DND-41 (cell line): ENCODE measurements at regions not wholly inside any gene's neighbourhood (a gene's known extent, or its start where the extent isn't known, plus 50 kb on each side); places are given as distances from the start of the nearest gene placed in this dataset.
"Not testable (repeated sequence)": the region's sequence is repeated elsewhere in the genome, so short reads cannot be mapped to it uniquely, and the experiment has no call there.

ENCODE experiments used
- ATAC-seq: fragments of 200-7000 bp; cut with Tn5 transposase; 3 replicates; pipeline ENCODE4 v1.9.1; 2021; ENCODE audit warnings: low read depth; ENCODE audit not compliant: insufficient read depth
- DNase-seq: peaks from one replicate; pipeline ENCODE4 v3.0.0-alpha.2; 2020
- H2AFZ ChIP-seq: 2 replicates; pipeline ENCODE4 v1.6.0; 2012; ENCODE audit warnings: low read depth, low read length
- H3K27ac ChIP-seq: 2 replicates; pipeline ENCODE4 v1.5.1; 2012; ENCODE audit warnings: low read length, inconsistent platforms
- H3K27me3 ChIP-seq: fragments of 200-600 bp; sonication (generic); 2 replicates; pipeline ENCODE4 v1.6.0; 2012; ENCODE audit warnings: low read length, mild to moderate bottlenecking, inconsistent platforms; ENCODE audit not compliant: insufficient read depth, poor library complexity
- H3K36me3 ChIP-seq: 2 replicates; pipeline ENCODE4 v1.5.1; 2012; ENCODE audit warnings: low read length, inconsistent platforms; ENCODE audit not compliant: insufficient read depth
- H3K4me1 ChIP-seq: 2 replicates; pipeline ENCODE4 v1.5.1; 2012; ENCODE audit warnings: mild to moderate bottlenecking, low read length; ENCODE audit not compliant: insufficient read depth
- H3K4me2 ChIP-seq: 2 replicates; pipeline ENCODE4 v1.6.0; 2012; ENCODE audit warnings: mild to moderate bottlenecking, moderate library complexity, low read length, inconsistent platforms; ENCODE audit not compliant: insufficient read depth
- H3K4me3 ChIP-seq, 2 experiments: fragments of 200-600 bp in 1 of 2; shearing (Covaris generic) in 1 of 2; 2 replicates each; pipeline ENCODE4 v1.5.1; 2012 to 2016; ENCODE audit warnings: inconsistent platforms in 2 of 2, low read length in 2 of 2, mild to moderate bottlenecking in 2 of 2, low read depth in 1 of 2, moderate library complexity in 1 of 2
- H3K79me2 ChIP-seq: 2 replicates; pipeline ENCODE4 v1.6.0; 2012; ENCODE audit warnings: low read length, inconsistent platforms; ENCODE audit not compliant: insufficient read depth
- H3K9ac ChIP-seq: 2 replicates; pipeline ENCODE4 v1.6.0; 2012; ENCODE audit warnings: low read depth, mild to moderate bottlenecking, inconsistent platforms, low read length, moderate library complexity
- H3K9me3 ChIP-seq: 2 replicates; pipeline ENCODE4 v1.5.1; 2012; ENCODE audit warnings: low read length, moderate library complexity, mild to moderate bottlenecking, inconsistent platforms; ENCODE audit not compliant: insufficient read depth, severe bottlenecking
- H4K20me1 ChIP-seq: 2 replicates; pipeline ENCODE4 v1.6.0; 2012; ENCODE audit warnings: low read length; ENCODE audit not compliant: insufficient read depth
- CTCF ChIP-seq: IDR thresholded peaks from 2 replicates; pipeline ENCODE4 v1.5.1; 2012; ENCODE audit warnings: borderline replicate concordance, low read length, moderate library complexity, mild to moderate bottlenecking; ENCODE audit not compliant: poor library complexity, severe bottlenecking; ENCODE audit errors: extremely low read depth
- EZH2 ChIP-seq: IDR thresholded peaks from 3 replicates; pipeline ENCODE4 v1.6.1; 2012; ENCODE audit warnings: borderline replicate concordance, low read depth, mild to moderate bottlenecking, moderate library complexity, low read length, inconsistent platforms; ENCODE audit not compliant: severe bottlenecking

GRCh38 chr16:65700596-65700995 lies 578.7 kb upstream of the CDH11 start:
- DNase-seq (no peak), ATAC-seq (no peak)
- Histone ChIP-seq H3K4me1 (no peaks in the 10 kb centered on the region), H3K4me3 (no peak overlapping the region), H3K9ac (no peak overlapping the region), H3K27me3 (no peaks in the 10 kb centered on the region), H3K4me2 (no peak overlapping the region), H3K79me2 (no peaks in the 10 kb centered on the region), H4K20me1 (no peaks in the 10 kb centered on the region), H3K9me3 (no peaks in the 10 kb centered on the region), H3K27ac (no peak overlapping the region), H2AFZ (no peak overlapping the region), H3K36me3 (no peaks in the 10 kb centered on the region)
- TF ChIP-seq EZH2 (no peak), CTCF (no peak)

- no peaks in the 10 kb centered on the region for H3K9me3 ChIP-seq
- no peak overlapping the region for H3K9ac ChIP-seq
- no peaks in the 10 kb centered on the region for H3K4me1 ChIP-seq
- no peak overlapping the region for H2AFZ ChIP-seq
- TF ChIP-seq CTCF = no peak
- no peak for TF ChIP-seq EZH2
- no peak overlapping the region for H3K4me3 ChIP-seq
- H3K27me3 ChIP-seq = no peaks in the 10 kb centered on the region
- no peaks in the 10 kb centered on the region for H3K79me2 ChIP-seq
- no peaks in the 10 kb centered on the region for H4K20me1 ChIP-seq
- no peak overlapping the region for H3K4me2 ChIP-seq
- no peak overlapping the region for H3K27ac ChIP-seq
- no peaks in the 10 kb centered on the region for H3K36me3 ChIP-seq
- DNase-seq (no peak), ATAC-seq (no peak)
These were observed 577.0 kb upstream of the CDH11 start for GRCh38 chr16:65698791-65699321.

GRCh38 chr16:65697521-65697920 lies 575.7 kb upstream of the CDH11 start:
- ATAC-seq = no peak
- no peak overlapping the region for H3K9ac ChIP-seq
- no peak for DNase-seq
- H3K27ac ChIP-seq = no peak overlapping the region
- no peak overlapping the region for H3K4me3 ChIP-seq
- H2AFZ ChIP-seq = no peak overlapping the region
- H3K27me3 ChIP-seq = no peaks in the 10 kb centered on the region
- H3K36me3 ChIP-seq = no peaks in the 10 kb centered on the region
- no peak overlapping the region for H3K4me2 ChIP-seq
- H3K79me2 ChIP-seq = no peaks in the 10 kb centered on the region
- H4K20me1 ChIP-seq = no peaks in the 10 kb centered on the region
- no peaks in the 10 kb centered on the region for H3K4me1 ChIP-seq
- TF ChIP-seq CTCF = no peak
- TF ChIP-seq EZH2 = no peak
- no peaks in the 10 kb centered on the region for H3K9me3 ChIP-seq

GRCh38 chr16:65697065-65697464 lies 575.2 kb upstream of the CDH11 start:
- DNase-seq = no peak
- no peak overlapping the region for H3K4me3 ChIP-seq
- no peak overlapping the region for H3K27ac ChIP-seq

GRCh38 chr16:65691846-65692245 lies 570.0 kb upstream of the CDH11 start:
- not testable (repeated sequence) for H3K4me3 ChIP-seq, H3K4me1 ChIP-seq, H3K9ac ChIP-seq, H3K27ac ChIP-seq, ATAC-seq, H3K27me3 ChIP-seq, H3K4me2 ChIP-seq, H3K9me3 ChIP-seq, H2AFZ ChIP-seq, H3K36me3 ChIP-seq, DNase-seq, H3K79me2 ChIP-seq, H4K20me1 ChIP-seq

More at GRCh38 chr16:65697065-65697464, 575.2 kb upstream of the CDH11 start:
- Histone ChIP-seq H3K79me2 (no peaks in the 10 kb centered on the region), H3K4me1 (no peaks in the 10 kb centered on the region), H2AFZ (no peak overlapping the region), H3K27me3 (no peaks in the 10 kb centered on the region), H3K4me2 (no peak overlapping the region), H4K20me1 (no peaks in the 10 kb centered on the region), H3K9ac (no peak overlapping the region), H3K36me3 (no peaks in the 10 kb centered on the region), H3K9me3 (no peaks in the 10 kb centered on the region)
- no peak for ATAC-seq
- TF ChIP-seq CTCF (no peak), EZH2 (no peak)
